ENCODE measurements at regions not wholly inside any gene's neighbourhood (a gene's known extent, or its start where the extent isn't known, plus 50 kb on each side); places are given as distances from the start of the nearest gene placed in this dataset.
A peak's percentile ranks its signal among the peaks of the same experiment; 100 is the strongest.
"Not testable (repeated sequence)": the region's sequence is repeated elsewhere in the genome, so short reads cannot be mapped to it uniquely, and the experiment has no call there.

GRCh38 chr7:45268013-45268412 lies 110.4 kb downstream of the RAMP3 start:
- no peak for DNase-seq

GRCh38 chr7:45269192-45269591 lies 111.6 kb downstream of the RAMP3 start:
- DNase-seq, result no peak

GRCh38 chr7:45278763-45279398 lies 121.3 kb downstream of the RAMP3 start:
- DNase-seq, result no peak

- DNase-seq, result not testable (repeated sequence)
These were observed 132.0 kb downstream of the RAMP3 start for GRCh38 chr7:45289611-45290010.

- no peak for DNase-seq
These were observed 133.3 kb downstream of the RAMP3 start for GRCh38 chr7:45290880-45291279.

GRCh38 chr7:45292481-45292880 lies 134.9 kb downstream of the RAMP3 start:
- DNase-seq, result no peak

- no peak for DNase-seq
These were observed 135.8 kb downstream of the RAMP3 start for GRCh38 chr7:45293295-45293942.

- no peak for DNase-seq
These were observed 137.0 kb downstream of the RAMP3 start for GRCh38 chr7:45294559-45294958.

GRCh38 chr7:45295222-45295621 lies 137.6 kb downstream of the RAMP3 start:
- DNase-seq, result peak; percentile 2

GRCh38 chr7:45296748-45297147 lies 139.2 kb downstream of the RAMP3 start:
- no peak for DNase-seq

- no peak for DNase-seq
These were observed 149.2 kb downstream of the RAMP3 start for GRCh38 chr7:45306752-45307305.

- no peak for DNase-seq
These were observed 154.0 kb downstream of the RAMP3 start for GRCh38 chr7:45311597-45311996.

GRCh38 chr7:45315512-45315911 lies 157.9 kb downstream of the RAMP3 start:
- not testable (repeated sequence) for DNase-seq

GRCh38 chr7:45324683-45325237 lies 167.2 kb downstream of the RAMP3 start:
- DNase-seq, result no peak

GRCh38 chr7:45325378-45325777 lies 167.8 kb downstream of the RAMP3 start:
- DNase-seq, result no peak

- DNase-seq, result no peak
These were observed 170.9 kb downstream of the RAMP3 start for GRCh38 chr7:45328403-45328981.

- DNase-seq, result no peak
These were observed 174.0 kb downstream of the RAMP3 start for GRCh38 chr7:45331563-45331962.

GRCh38 chr7:45335024-45335423 lies 177.4 kb downstream of the RAMP3 start:
- DNase-seq, result not testable (repeated sequence)

GRCh38 chr7:45342236-45342635 lies 184.6 kb downstream of the RAMP3 start:
- DNase-seq, result no peak

GRCh38 chr7:45343746-45344145 lies 186.2 kb downstream of the RAMP3 start:
- no peak for DNase-seq

- peak; percentile 67 for DNase-seq
These were observed 190.2 kb downstream of the RAMP3 start for GRCh38 chr7:45347804-45348203.

GRCh38 chr7:45349090-45349489 lies 191.5 kb downstream of the RAMP3 start:
- no peak for DNase-seq

GRCh38 chr7:45350896-45351295 lies 193.3 kb downstream of the RAMP3 start:
- DNase-seq, result no peak

- DNase-seq, result no peak
These were observed 200.7 kb downstream of the RAMP3 start for GRCh38 chr7:45358287-45358686.
